GM12864 (cell line): ENCODE measurements at regions not wholly inside any gene's neighbourhood (a gene's known extent, or its start where the extent isn't known, plus 50 kb on each side); places are given as distances from the start of the nearest gene placed in this dataset.

ENCODE experiments used
- DNase-seq: peaks from one replicate; pipeline ENCODE4 v3.0.0-alpha.2; 2011; ENCODE audit warnings: low read depth
- H3K4me3 ChIP-seq: 2 replicates; pipeline ENCODE4 v1.5.1; 2011; ENCODE audit warnings: mild to moderate bottlenecking, low read depth, low read length, control low read depth
- CTCF ChIP-seq: IDR thresholded peaks from 2 replicates; pipeline ENCODE4 v1.5.1; 2011; ENCODE audit warnings: low read depth, mild to moderate bottlenecking, moderate library complexity, low read length, control low read depth, inconsistent platforms; ENCODE audit errors: missing control alignments

GRCh38 chr4:173909294-173909693 lies 374.2 kb downstream of the FBXO8 start:
- DNase-seq, result no peak
- TF ChIP-seq CTCF, result no peak

DNA sequence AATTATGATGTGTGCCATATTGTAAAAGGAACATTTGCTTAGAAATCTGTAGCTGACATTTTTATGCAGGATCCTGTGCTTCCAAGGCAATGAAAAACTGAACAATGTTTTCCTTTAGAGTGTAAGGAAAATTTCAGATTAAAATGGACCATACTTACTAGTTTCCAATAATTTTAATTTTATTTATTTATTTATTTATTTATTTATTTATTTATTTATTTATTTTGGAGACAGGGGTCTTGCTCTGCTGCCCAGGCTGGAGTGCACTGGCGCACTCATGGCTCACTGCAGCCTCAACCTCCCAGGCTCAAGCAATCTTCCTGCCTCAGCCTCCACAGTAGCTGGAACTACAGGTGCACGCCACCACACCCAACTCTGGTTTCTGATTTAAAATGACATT lies 369.8 kb upstream of the HAND2 start:
- TF ChIP-seq CTCF, result no peak

More at GRCh38 chr4:173909294-173909693, 374.2 kb downstream of the FBXO8 start:
- no peak overlapping the region for H3K4me3 ChIP-seq

GRCh38 chr4:173891072-173891471 lies 361.0 kb upstream of the HAND2 start:
- H3K4me3 ChIP-seq, result no peak overlapping the region
- no peak for TF ChIP-seq CTCF
- DNase-seq, result no peak

More for the DNA sequence above, 369.8 kb upstream of the HAND2 start:
- no peak for DNase-seq
- H3K4me3 ChIP-seq, result no peak overlapping the region

DNA sequence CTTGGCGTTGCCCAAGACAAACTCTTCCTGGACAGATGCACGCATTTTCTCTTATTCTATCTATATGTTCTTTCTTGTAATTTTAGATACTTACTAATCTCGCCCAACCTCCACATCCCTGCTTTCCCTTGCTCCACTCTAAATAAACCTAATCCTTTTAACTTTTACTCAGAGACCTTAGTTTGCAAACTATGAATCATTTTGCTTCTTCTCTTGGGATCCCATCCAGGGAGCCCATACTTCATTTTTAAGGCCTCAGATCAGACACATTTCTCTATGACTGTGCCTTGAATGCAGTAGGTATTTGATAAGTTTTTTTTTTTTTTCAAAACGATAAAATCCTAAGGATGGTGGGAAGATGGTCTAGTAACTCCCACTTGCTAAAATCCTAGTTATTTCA lies 353.8 kb upstream of the HAND2 start:
- TF ChIP-seq CTCF, result no peak
- no peak for DNase-seq
- no peak overlapping the region for H3K4me3 ChIP-seq

GRCh38 chr4:173880897-173881296 lies 350.9 kb upstream of the HAND2 start:
- no peak for TF ChIP-seq CTCF
- H3K4me3 ChIP-seq, result no peak overlapping the region
- DNase-seq, result no peak

GRCh38 chr4:173879509-173879908 lies 349.5 kb upstream of the HAND2 start:
- H3K4me3 ChIP-seq, result no peak overlapping the region
- no peak for DNase-seq
- TF ChIP-seq CTCF, result no peak

DNA sequence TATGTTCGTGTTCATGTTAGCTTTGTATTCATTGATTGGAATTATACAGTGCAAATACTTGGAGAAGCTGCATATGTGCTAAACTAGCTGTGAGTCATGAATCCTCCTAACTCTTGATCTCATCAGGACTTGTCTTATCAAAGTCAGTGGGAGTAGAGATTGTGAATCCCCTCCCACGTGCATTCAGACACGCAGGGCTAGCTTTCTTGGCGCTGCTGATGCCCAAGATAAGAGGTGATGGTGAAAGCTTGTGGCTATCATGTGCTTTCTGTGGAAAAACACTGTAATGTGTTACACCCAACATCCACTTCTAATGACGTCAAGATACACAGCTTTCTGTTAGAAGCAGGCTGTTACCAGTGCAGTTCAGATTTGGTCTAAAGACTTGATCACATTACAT lies 348.7 kb upstream of the HAND2 start:
- no peak for DNase-seq
- TF ChIP-seq CTCF, result no peak
- no peak overlapping the region for H3K4me3 ChIP-seq
